AG09309 (cell line): ENCODE measurements at regions not wholly inside any gene's neighbourhood (a gene's known extent, or its start where the extent isn't known, plus 50 kb on each side); places are given as distances from the start of the nearest gene placed in this dataset.

Experiments used
- DNase-seq: peaks from one replicate; pipeline ENCODE4 v3.0.0-alpha.2; 2010; ENCODE audit warnings: low read depth
- H3K4me3 ChIP-seq: 2 replicates; pipeline ENCODE4 v1.5.1; 2011; ENCODE audit warnings: mild to moderate bottlenecking, low read depth, low read length, moderate library complexity; ENCODE audit not compliant: control insufficient read depth
- CTCF ChIP-seq: IDR thresholded peaks from 2 replicates; pipeline ENCODE4 v1.5.1; 2011; ENCODE audit warnings: mild to moderate bottlenecking, low read depth, low read length, inconsistent platforms; ENCODE audit not compliant: insufficient read depth, control insufficient read depth; ENCODE audit errors: missing control alignments

- TF ChIP-seq CTCF, result no peak
- H3K4me3 ChIP-seq, result no peak overlapping the region
- DNase-seq, result no peak
Observed at GRCh38 chr2:12855508-12855907, 138.8 kb downstream of the TRIB2 start.

- no peak overlapping the region for H3K4me3 ChIP-seq
- peak; percentile 64 for DNase-seq
- no peak for TF ChIP-seq CTCF
Observed at GRCh38 chr2:12856934-12857601, 140.3 kb downstream of the TRIB2 start.

- H3K4me3 ChIP-seq, result no peak overlapping the region
- DNase-seq, result no peak
- TF ChIP-seq CTCF, result no peak
Observed at GRCh38 chr2:12857891-12858290, 141.2 kb downstream of the TRIB2 start.

GRCh38 chr2:12858786-12859185 lies 142.1 kb downstream of the TRIB2 start:
- no peak for DNase-seq
- H3K4me3 ChIP-seq, result no peak overlapping the region
- no peak for TF ChIP-seq CTCF

GRCh38 chr2:12861344-12861930 lies 144.7 kb downstream of the TRIB2 start:
- no peak for TF ChIP-seq CTCF
- no peak overlapping the region for H3K4me3 ChIP-seq
- DNase-seq, result no peak

GRCh38 chr2:12862541-12862940 lies 145.8 kb downstream of the TRIB2 start:
- no peak overlapping the region for H3K4me3 ChIP-seq
- TF ChIP-seq CTCF, result no peak
- no peak for DNase-seq
